ENCODE measurements at regions not wholly inside any gene's neighbourhood (a gene's known extent, or its start where the extent isn't known, plus 50 kb on each side); places are given as distances from the start of the nearest gene placed in this dataset.

DNA sequence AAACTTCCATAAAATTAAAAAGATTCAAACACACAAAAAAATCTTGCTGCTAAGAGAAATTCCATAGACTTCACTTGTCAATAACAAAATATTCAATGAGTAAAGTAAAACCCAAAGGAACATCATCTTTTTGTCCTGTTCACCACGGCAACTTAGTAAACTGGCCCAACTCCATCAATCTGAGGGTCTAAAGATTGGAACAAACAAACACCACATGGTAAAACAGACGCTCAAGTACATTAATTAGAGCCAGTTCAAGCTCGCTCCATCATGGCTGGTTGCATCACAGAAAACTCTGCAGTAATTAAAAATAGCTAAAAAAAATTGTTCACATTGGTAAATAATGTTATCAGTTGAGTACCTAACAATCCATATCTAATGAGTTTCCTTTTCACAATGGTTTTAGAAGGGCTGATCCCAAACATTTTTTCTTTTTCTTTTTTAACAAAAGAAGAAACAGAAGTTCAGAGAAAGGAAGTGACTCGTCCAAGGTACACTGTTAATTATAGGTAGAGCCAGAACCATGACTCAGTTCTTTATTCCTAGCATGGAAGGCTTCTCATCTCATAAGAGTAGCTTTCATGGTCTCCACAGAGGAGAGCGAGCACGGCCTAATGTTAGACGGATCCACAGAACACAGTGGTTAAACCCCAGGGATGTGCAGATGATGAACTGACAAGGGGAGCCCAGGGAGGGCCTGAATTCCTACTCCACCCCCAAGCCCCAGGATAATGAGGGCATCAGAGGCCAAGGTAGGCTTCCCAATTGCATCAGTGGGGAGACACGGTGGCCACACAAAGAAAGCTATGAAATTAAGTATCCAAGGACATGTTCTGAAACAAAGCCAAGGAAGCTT is 79.2 kb upstream of the ARHGEF3 start:
- no peak for TF ChIP-seq CTCF (IDR thresholded peaks at IDR 0.05; ENCODE audit: control extremely low read depth, extremely low read depth, low read depth, missing control alignments)
- POLR2A ChIA-PET = no interaction called here
- no peak for DNase-seq (ENCODE audit: extremely low spot score)
- CTCF ChIA-PET = interaction anchor here (1.3 to 1.6 kb wide), 3 partner anchors 17 to 108 kb away, joined by 3 read pairs; no protein-coding TSS in a partner anchor

GRCh38 chr3:56879436-56880215 is 77.9 kb upstream of the ARHGEF3 start:
- ChIA-PET POLR2A (no interaction called here), CTCF (interaction anchor here (1.6 kb wide), 1 partner anchor 16 kb away, joined by 3 read pairs; no protein-coding TSS in a partner anchor)
- no peak for DNase-seq (ENCODE audit: extremely low spot score)
- TF ChIP-seq CTCF (IDR thresholded peaks at IDR 0.05; ENCODE audit: control extremely low read depth, extremely low read depth, low read depth, missing control alignments) = no peak

DNA sequence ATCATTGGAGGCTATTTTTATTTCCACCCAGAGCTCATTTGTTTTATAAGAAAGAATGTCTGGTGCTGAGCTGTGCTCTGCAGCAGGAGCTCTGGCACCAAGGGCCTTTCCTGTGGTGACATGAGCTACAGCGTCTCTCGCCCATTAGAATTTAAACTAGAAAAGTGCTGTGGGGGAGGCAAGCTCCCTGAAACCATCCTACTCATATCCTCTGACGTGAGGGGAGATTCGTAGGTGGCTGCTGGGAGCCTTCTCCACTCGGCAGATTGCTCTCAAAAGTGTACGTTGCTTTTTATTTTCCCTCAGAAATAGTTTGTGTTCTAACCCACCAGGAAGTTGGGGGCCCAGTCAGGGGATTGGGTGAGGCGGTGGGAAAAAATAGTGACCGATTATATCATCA is 76.3 kb upstream of the ARHGEF3 start:
- peak; percentile 57 for DNase-seq (ENCODE audit: extremely low spot score)
- CTCF ChIA-PET = interaction anchor here (0.8 to 1.3 kb wide), 7 partner anchors 9 to 110 kb away, joined by 3 to 5 read pairs (median 4); partner anchors contain the start of gene ARHGEF3
- TF ChIP-seq CTCF (IDR thresholded peaks at IDR 0.05; ENCODE audit: control extremely low read depth, extremely low read depth, low read depth, missing control alignments) = no peak
- POLR2A ChIA-PET = no interaction called here

- POLR2A ChIA-PET = no interaction called here
- no peak for DNase-seq (ENCODE audit: extremely low spot score)
- CTCF ChIA-PET = interaction anchor here (0.7 to 2.5 kb wide), 5 partner anchors 9 to 76 kb away, joined by 3 to 8 read pairs (median 3); partner anchors contain the start of gene ARHGEF3
- TF ChIP-seq CTCF (IDR thresholded peaks at IDR 0.05; ENCODE audit: control extremely low read depth, extremely low read depth, low read depth, missing control alignments) = no peak
Observed at GRCh38 chr3:56876916-56877315, 75.2 kb upstream of the ARHGEF3 start.

DNA sequence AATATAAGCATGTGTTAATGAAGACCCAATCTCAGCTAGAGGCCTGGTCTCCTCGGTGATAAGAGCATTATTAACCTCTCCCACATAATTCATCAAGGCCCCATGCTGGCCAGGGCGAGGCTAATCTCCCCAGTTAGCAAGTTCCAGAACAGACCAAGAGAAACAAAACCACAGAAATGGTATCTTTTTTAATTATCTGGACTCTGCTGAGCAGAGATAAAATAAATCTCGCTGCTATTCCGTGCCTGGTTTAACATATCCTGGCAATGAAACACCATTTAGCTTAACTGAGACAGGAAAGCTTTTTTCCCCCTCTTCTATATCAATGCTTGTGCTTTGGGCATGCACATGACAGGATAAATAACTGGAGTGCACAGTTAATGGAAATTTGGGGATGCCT is 72.5 kb upstream of the ARHGEF3 start:
- CTCF ChIA-PET = interaction anchor here (0.7 to 2.5 kb wide), 5 partner anchors 8 to 114 kb away, joined by 3 to 8 read pairs (median 3); no protein-coding TSS in a partner anchor
- POLR2A ChIA-PET = no interaction called here
- no peak for DNase-seq (ENCODE audit: extremely low spot score)
- TF ChIP-seq CTCF (IDR thresholded peaks at IDR 0.05; ENCODE audit: control extremely low read depth, extremely low read depth, low read depth, missing control alignments) = no peak

- TF ChIP-seq CTCF (IDR thresholded peaks at IDR 0.05; ENCODE audit: control extremely low read depth, extremely low read depth, low read depth, missing control alignments) = no peak
- CTCF ChIA-PET = interaction anchor here (1.1 to 1.6 kb wide), 2 partner anchors 11 to 71 kb away, joined by 3 read pairs; no protein-coding TSS in a partner anchor
- POLR2A ChIA-PET = no interaction called here
- no peak for DNase-seq (ENCODE audit: extremely low spot score)
Observed at GRCh38 chr3:56870436-56870835, 68.7 kb upstream of the ARHGEF3 start.

All from GM10248 (cell line).